ENCODE measurements at regions not wholly inside any gene's neighbourhood (a gene's known extent, or its start where the extent isn't known, plus 50 kb on each side); places are given as distances from the start of the nearest gene placed in this dataset.

GRCh38 chr5:173835661-173836060 lies 52.5 kb upstream of the CPEB4 start:
- H3K4me1 ChIP-seq (ENCODE audit: insufficient read depth, low read length): no peaks in the 10 kb centered on the region
- no peaks in the 10 kb centered on the region for H3K9me3 ChIP-seq (ENCODE audit: control insufficient read depth, insufficient read depth, low read length)
- H3K36me3 ChIP-seq (ENCODE audit: insufficient read depth, low read length): no peaks in the 10 kb centered on the region
- no peak overlapping the region for H3K9ac ChIP-seq (ENCODE audit: low read depth, low read length)

DNA sequence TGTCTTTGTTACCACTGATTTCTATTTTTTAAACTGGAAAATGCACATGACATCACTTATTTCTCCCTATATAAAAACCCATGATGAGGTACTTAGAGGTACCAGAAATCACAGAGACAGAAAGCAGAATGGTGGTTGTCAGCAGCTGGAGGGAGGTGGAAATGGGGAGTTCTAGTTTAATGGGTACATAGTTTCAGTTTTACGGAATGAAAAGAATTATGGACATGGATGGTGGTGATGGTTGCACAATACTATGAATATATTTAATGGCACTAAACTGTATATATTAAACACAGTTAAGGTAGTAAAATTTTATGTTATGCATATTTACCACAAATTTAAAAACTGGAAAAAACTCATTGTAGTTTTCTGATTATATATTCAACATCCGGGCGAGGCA lies 50.5 kb upstream of the CPEB4 start:
- Histone ChIP-seq H3K36me3 (ENCODE audit: insufficient read depth, low read length) (no peaks in the 10 kb centered on the region), H3K9ac (ENCODE audit: low read depth, low read length) (no peak overlapping the region), H3K4me1 (ENCODE audit: insufficient read depth, low read length) (no peaks in the 10 kb centered on the region), H3K9me3 (ENCODE audit: control insufficient read depth, insufficient read depth, low read length) (no peaks in the 10 kb centered on the region)

Data from ES-I3 (cell line).